Ascending aorta (tissue), 2 donors: ENCODE measurements at regions not wholly inside any gene's neighbourhood (a gene's known extent, or its start where the extent isn't known, plus 50 kb on each side); places are given as distances from the start of the nearest gene placed in this dataset.

Source experiments
- DNase-seq, 2 donors: peaks; one replicate each; pipeline ENCODE4 v3.0.0-alpha.2; 2019; ENCODE audit warnings: low spot score in 2 of 2
- H3K27ac ChIP-seq, 2 donors: fragments of 200-600 bp; sonication (generic); one replicate each; pipeline ENCODE4 v1.5.1; 2016 to 2017; ENCODE audit warnings: mild to moderate bottlenecking in 1 of 2
- H3K27me3 ChIP-seq: fragments of 200-600 bp; sonication (generic); one replicate; pipeline ENCODE4 v1.5.1; 2017
- H3K36me3 ChIP-seq, 2 donors: fragments of 200-600 bp; sonication (generic); one replicate each; pipeline ENCODE4 v1.5.1; 2016
- H3K4me1 ChIP-seq, 2 donors: fragments of 200-600 bp; sonication (generic); one replicate each; pipeline ENCODE4 v1.5.1; 2016 to 2017; ENCODE audit warnings: mild to moderate bottlenecking in 1 of 2
- H3K4me3 ChIP-seq, 2 donors: fragments of 200-600 bp; sonication (generic); one replicate each; pipeline ENCODE4 v1.5.1; 2016 to 2017; ENCODE audit warnings: mild to moderate bottlenecking in 1 of 2
- H3K9me3 ChIP-seq, 2 donors: fragments of 200-600 bp; sonication (generic); one replicate each; pipeline ENCODE4 v1.5.1; 2016
- CTCF ChIP-seq, 3 experiments: fragments of 200-600 bp in 2 of 3; fragments of 450-650 bp in 1 of 3; sonication (generic) in 2 of 3; IDR thresholded peaks; one replicate each; pipeline ENCODE4 v1.5.1; 2016 to 2019; ENCODE audit warnings: antibody characterized with exemption in 3 of 3, mild to moderate bottlenecking in 1 of 3, moderate library complexity in 1 of 3
- intact Hi-C: fragments of 100-400 bp; cut with DNase I; formaldehyde crosslinking; loops from one replicate; pipeline ENCODE4 v1.15.1; 2023

- no peaks in the 10 kb centered on the region for H3K9me3 ChIP-seq
- H3K27ac ChIP-seq: no peak overlapping the region
- DNase-seq: no peak
- no peaks in the 10 kb centered on the region for H3K27me3 ChIP-seq
- intact Hi-C loops: no loop called here
- H3K36me3 ChIP-seq: no peaks in the 10 kb centered on the region
- H3K4me1 ChIP-seq: no peaks in the 10 kb centered on the region
- TF ChIP-seq CTCF (IDR thresholded peaks at IDR 0.05): no peak
- no peak overlapping the region for H3K4me3 ChIP-seq
Observed at GRCh38 chr10:21030091-21030490, 133.0 kb upstream of the NEBL start.

- no peak for DNase-seq
- no peak overlapping the region for H3K4me3 ChIP-seq
- no peaks in the 10 kb centered on the region for H3K9me3 ChIP-seq
- H3K4me1 ChIP-seq: no peaks in the 10 kb centered on the region
- H3K27me3 ChIP-seq: no peaks in the 10 kb centered on the region
- H3K36me3 ChIP-seq: no peaks in the 10 kb centered on the region
- TF ChIP-seq CTCF (IDR thresholded peaks at IDR 0.05): no peak
- intact Hi-C loops: no loop called here
- no peak overlapping the region for H3K27ac ChIP-seq
Observed at GRCh38 chr10:21022821-21023220, 125.7 kb upstream of the NEBL start.

GRCh38 chr10:21021843-21022594 is 124.9 kb upstream of the NEBL start:
- Histone ChIP-seq H3K4me1 (no peaks in the 10 kb centered on the region), H3K4me3 (no peak overlapping the region), H3K36me3 (no peaks in the 10 kb centered on the region), H3K27me3 (no peaks in the 10 kb centered on the region), H3K9me3 (no peaks in the 10 kb centered on the region), H3K27ac (no peak overlapping the region)
- DNase-seq: no peak
- no peak for TF ChIP-seq CTCF (IDR thresholded peaks at IDR 0.05)
- intact Hi-C loops: no loop called here

GRCh38 chr10:21021231-21021630 is 124.1 kb upstream of the NEBL start:
- TF ChIP-seq CTCF (IDR thresholded peaks at IDR 0.05): no peak
- DNase-seq: no peak
- no peaks in the 10 kb centered on the region for H3K27me3 ChIP-seq
- H3K4me3 ChIP-seq: no peak overlapping the region
- no peaks in the 10 kb centered on the region for H3K4me1 ChIP-seq
- H3K27ac ChIP-seq: no peak overlapping the region
- no peaks in the 10 kb centered on the region for H3K36me3 ChIP-seq
- intact Hi-C loops: no loop called here
- H3K9me3 ChIP-seq: no peaks in the 10 kb centered on the region

GRCh38 chr10:21020545-21020944 is 123.4 kb upstream of the NEBL start:
- Histone ChIP-seq H3K27me3 (no peaks in the 10 kb centered on the region), H3K27ac (no peak overlapping the region), H3K9me3 (no peaks in the 10 kb centered on the region), H3K4me3 (no peak overlapping the region), H3K36me3 (no peaks in the 10 kb centered on the region), H3K4me1 (no peaks in the 10 kb centered on the region)
- TF ChIP-seq CTCF (IDR thresholded peaks at IDR 0.05): no peak
- intact Hi-C loops: no loop called here
- no peak for DNase-seq

GRCh38 chr10:21019436-21019835 is 122.3 kb upstream of the NEBL start:
- Histone ChIP-seq H3K27me3 (no peaks in the 10 kb centered on the region), H3K9me3 (no peaks in the 10 kb centered on the region), H3K36me3 (no peaks in the 10 kb centered on the region), H3K4me1 (no peaks in the 10 kb centered on the region), H3K4me3 (no peak overlapping the region), H3K27ac (no peak overlapping the region)
- no peak for DNase-seq
- intact Hi-C loops: no loop called here
- no peak for TF ChIP-seq CTCF (IDR thresholded peaks at IDR 0.05)
